G401 (cell line): ENCODE measurements at regions not wholly inside any gene's neighbourhood (a gene's known extent, or its start where the extent isn't known, plus 50 kb on each side); places are given as distances from the start of the nearest gene placed in this dataset.
"Not testable (repeated sequence)": the region's sequence is repeated elsewhere in the genome, so short reads cannot be mapped to it uniquely, and the experiment has no call there.

Experiments used
- DNase-seq: peaks from one replicate; pipeline ENCODE4 v3.0.0-alpha.2; 2015; ENCODE audit warnings: low spot score
- in situ Hi-C: cut with HindIII; loops from 2 replicates; pipeline ENCODE4 v1.10.0; 2016; ENCODE audit warnings: low sequenced_read_pairs, mixed read lengths

DNA sequence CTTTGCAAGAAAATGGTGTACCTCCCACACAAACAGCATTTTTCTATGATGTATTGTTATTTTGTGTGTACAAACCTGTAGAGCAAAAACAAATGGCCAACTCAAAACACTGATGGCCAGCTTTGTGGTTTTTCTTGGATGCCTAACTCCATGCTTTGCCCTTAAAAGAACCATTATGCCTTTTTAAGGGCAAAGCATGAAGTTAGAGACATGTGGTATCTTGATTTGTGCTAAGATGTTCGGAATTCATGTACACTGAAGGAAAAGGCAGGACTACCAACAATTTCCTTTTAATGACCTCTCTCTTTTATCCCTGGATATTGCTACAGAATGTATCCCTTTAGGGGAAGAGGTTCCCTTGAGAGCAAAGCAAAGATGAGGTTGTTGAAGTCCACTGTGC is 273.6 kb downstream of the SCG2 start:
- DNase-seq, result no peak
- in situ Hi-C loops, result no loop called here

DNA sequence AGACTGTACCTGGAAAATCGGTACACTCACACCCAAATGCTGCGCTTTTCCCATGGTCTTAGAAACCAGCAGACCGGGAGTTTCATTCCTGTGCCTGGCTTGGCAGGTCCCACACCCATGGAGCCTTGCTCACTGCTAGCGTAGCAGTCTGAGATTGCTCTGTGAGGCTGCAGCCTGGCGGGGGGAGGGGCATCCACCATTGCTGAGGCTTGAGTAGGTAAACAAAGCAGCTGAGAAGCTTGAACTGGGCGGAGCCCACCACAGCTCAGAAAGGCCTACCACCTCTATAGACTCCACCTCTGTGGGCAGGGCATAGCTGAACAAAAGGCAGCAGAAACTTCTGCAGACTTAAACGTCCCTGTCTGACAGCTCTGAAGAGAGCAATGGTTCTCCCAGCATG is 271.4 kb downstream of the SCG2 start:
- in situ Hi-C loops, DNase-seq: not testable (repeated sequence)

DNA sequence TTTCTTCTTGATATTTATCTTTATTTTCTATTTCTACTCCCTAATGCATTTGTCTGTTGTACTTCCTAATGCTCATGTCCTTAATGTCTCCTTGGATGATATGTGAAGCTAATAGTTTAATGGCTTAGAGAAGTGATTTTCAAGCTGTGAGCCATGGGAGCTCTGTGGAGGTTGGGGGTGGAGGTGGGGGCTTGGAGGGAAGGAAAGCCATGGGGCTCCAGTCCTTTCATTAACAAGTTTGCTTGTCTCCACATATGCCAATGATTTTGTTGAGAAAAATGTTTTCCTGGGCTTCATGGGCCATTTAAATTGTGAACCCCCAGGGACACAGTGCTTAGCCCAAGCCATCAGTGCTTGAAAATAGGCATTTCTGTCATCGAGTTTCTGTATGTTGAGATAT is 264.1 kb downstream of the SCG2 start:
- no peak for DNase-seq
- in situ Hi-C loops, result no loop called here

DNA sequence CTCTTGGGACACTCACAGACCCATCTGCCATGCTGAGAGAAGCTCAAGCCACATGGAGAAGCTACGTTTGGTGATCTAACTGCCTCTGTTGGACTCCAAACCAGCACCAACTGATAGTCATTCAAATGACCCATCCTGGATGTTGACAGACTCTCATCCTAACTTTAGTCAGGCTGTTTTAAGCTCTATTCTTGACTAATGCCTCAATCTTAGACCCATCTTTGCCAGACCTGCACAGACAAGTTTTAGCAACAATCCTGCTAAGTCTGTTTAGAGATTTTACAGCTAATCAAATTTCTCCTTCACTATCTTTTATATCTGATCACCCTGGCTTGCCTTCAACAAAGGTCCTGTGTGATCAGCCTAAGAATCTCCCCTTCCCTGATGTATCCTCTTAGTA is 245.1 kb downstream of the SCG2 start:
- in situ Hi-C loops, result no loop called here
- DNase-seq, result no peak

DNA sequence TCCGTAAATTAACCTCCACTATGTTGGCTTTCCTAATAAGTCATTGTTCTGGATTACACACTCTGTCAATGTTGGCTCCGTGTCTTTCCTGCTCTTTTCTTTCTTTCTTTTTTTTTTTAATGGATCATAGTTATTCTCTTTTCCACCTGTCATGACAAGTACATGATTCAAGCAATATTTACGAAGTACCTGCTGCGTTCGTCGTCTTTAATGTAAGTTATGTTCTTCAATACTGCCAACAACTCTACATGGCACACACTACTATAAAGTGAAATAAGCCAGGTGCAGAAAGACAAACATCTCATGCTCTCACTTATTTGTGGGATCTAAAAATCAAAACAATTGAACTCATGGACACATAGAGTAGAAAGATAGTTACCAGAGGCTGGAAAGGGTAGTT is 239.1 kb downstream of the SCG2 start:
- no peak for DNase-seq
- in situ Hi-C loops, result no loop called here

DNA sequence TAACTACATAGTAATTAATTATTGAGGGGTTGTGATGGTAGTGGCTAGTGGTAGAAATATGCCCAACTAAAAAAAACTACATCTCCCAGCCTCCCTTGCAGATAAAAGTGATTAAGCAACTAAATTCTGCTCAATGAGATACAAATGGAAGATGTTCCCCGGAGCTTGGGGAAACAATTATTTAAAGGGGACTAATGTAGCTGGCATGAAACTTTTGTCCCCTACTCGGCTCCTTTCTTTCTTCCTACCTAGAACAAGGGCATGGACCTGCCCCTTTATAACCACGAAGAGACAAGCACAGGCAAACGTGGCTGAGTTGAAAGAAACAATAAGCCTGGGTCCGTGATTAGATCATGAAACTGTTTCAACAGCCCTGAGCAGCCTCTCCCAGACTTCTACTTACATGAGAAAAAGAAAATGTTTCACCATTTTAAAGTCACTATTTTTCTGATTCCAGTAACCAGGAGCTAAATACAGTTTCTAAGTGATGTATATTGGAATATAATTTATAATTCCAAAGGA is 236.9 kb downstream of the SCG2 start:
- no peak for DNase-seq
- in situ Hi-C loops, result no loop called here

DNA sequence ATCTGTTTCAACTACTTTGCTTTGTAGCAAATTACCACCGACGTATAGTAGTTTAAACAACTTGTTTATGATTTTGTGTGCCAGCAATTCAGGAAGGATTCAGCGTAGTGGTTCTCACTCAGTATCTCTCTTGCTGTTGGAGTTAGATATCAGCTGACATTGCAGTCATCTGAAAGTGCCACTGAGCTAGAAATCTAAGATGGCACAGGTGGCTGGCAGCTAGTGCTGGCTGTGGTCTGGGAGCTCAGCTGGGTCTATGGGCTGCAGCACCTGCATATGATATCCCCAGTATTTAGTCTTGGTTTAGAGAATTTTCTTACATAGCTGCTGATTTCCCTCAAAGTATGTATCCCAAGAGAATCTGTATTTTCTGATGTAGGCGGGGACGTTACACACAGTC is 235.6 kb downstream of the SCG2 start:
- no peak for DNase-seq
- in situ Hi-C loops, result no loop called here

DNA sequence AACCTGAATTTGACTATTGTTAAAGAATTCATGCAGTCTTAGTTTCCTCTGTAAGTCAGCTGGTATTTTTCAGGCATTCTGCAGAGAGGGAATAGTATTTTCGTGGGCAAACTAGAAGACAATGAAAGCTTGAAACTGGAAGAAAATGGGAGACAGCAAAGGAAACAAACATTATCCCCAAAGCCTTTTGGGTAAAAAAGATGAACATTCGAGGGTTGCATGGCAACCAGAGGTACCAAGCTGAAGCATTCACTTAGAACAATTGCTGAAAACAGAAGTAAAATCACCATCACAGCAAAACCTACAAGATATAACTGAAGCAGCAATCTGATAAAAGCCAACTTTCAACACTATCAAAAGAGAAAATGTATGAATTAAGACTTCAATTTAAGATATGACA is 233.7 kb downstream of the SCG2 start:
- DNase-seq, result no peak
- in situ Hi-C loops, result no loop called here

DNA sequence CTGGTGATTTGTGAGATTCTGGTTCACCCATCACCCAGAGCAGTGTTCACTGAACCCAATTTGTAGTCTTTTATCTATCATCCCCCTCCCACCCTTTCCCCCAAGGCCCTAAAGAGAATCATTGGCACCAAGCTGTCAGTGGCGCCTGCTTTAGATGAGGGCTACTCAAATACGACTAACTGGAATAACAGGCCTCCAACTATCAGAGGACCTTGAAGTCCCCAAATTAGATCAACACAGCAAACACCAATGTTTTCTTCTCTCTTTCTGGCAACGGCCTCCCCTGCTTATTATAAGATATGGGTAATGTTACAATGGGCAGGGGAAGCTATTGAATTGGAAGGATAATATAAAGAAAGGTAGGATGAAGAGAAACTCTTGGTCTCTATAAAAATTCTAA is 232.3 kb downstream of the SCG2 start:
- in situ Hi-C loops, result no loop called here
- DNase-seq, result no peak

DNA sequence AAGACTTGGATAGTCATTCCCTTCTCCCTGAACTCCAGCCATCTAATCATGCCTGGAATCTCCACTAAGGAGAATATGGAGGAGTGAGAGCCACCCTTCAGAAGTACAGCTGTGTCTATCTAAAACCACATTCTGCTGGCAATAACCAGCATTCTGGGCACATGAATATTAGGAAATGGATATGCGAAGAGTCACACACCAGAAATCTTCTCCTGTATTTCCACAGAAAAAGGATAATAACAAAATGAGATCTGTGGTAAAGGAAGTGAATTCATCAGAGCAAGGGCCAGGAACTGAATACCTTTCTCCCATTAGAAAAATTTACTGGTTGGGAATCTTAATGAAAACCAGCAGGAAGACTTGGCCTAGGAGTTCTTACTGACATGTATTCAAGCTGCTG is 218.8 kb downstream of the SCG2 start:
- DNase-seq, result no peak
- in situ Hi-C loops, result no loop called here

DNA sequence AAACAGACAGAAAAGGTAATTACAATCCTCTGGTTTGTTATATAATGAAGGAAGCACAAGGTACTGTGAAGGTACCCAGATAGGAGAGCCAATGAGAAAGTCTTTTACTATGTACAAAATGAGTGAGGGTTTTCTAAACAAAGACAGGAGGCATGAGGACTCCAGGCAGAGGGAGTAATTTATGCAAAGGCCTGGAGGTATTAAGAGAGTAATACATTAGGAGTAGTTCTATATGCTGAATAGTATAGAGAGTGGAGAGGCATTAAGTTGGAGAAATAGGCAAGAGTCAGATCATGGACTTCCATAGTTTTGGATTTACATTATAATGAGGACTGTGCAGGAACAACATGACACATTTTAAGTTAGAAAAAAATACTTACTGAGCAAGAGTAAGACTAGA is 216.0 kb downstream of the SCG2 start:
- DNase-seq, result no peak
- in situ Hi-C loops, result no loop called here

DNA sequence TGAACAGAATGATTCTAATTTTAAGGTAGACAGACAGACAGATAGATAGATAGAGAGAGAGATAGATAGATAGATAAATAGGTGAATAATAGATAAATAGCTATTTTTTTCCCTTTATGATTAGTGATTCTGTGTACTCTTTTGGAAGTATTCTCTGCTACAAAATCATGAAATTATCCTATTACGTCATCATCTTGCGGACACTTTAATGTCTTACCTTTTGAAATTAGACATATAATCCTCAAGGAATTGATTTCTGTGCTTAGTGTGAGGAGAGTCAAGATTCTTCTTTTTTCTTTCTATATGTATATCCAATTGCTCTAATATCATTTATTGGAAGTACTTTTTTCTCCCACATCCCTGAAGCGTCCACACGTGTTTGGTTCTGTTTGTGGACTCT is 215.2 kb downstream of the SCG2 start:
- in situ Hi-C loops, result no loop called here
- no peak for DNase-seq

DNA sequence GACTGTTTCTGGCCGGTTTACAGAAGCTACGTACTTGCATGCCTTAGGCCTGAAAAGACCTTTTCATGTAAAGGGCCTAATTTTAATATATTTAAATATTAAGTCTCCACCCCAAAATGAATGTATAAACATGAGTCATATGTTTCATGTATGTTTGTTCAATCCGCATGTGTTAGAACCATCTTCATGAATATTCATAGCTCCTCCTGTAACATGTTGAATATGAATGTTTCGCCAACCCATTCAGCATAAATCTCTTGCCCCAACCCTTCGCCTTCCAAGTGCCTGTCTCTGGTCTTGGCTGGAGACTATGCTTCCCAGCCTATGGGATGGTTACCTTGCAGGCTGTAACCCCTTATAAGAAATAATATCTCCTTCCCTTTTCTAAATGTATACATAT is 212.5 kb downstream of the SCG2 start:
- in situ Hi-C loops, result no loop called here
- no peak for DNase-seq

DNA sequence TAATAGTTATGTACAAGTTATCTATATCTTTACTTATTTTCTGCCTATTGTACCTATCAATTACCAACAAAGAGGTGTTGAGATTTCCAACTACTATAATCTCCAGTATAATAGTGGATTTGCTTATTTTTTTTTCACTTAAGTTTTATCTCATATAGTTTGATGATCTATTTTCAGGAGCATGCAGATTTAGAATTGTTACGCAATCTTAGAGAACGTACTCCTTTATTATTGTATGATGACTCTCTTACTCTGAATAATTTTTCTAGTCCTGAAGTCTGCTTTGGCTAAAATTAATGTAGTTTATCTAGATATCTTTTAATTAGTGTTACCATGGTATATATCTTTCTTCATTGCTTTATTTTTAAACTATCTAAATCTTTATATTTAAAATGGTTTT is 205.2 kb downstream of the SCG2 start:
- DNase-seq, result no peak
- in situ Hi-C loops, result no loop called here

DNA sequence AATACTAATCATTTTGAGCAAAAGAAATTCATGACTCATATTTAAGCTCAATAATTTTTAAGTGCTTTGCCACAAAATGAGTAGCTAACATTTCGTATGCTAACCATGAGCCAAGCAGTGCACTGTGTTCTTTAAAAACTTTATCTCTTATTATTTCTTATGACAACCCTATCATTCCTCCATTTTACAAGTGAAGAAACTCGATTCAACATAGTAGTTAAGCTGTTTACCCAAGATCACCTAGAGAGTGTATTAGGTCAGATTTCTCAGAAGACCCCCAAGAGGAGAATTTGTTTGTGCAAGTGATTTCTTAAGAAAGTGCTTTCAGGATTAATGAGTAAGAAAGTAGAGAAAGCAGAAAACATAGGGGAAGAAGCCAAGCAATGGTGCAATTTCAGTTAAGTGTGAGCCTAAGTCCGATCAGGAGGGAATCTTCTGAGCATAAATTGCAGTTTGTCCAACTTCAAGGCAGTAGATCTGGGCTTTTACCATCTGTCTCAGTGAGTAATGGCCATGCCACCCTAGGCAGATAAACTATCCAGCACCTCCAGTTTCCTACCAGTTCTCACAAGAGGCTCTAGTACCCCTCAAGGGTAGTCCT is 202.7 kb downstream of the SCG2 start:
- in situ Hi-C loops, result no loop called here

DNA sequence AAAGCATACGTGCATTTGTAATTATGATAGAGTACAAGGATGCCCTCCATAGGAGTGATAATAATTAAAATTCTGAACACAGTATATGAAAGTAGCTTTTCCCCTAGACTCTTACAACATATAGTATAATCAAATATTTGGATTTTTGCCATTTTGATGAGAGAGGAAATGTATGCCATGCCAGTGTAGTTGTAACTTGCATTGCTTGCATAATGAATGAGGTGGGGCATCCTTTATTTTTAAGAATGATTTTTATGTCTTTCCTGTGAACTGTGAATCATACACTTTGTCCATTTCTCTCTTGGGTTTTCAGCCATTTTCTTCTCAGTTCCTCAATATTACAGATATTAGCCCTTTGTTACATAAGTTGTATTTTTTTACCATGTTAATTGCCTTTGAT is 197.5 kb downstream of the SCG2 start:
- in situ Hi-C loops, result no loop called here
- no peak for DNase-seq

More for the DNA sequence above, 202.7 kb downstream of the SCG2 start:
- DNase-seq, result no peak

DNA sequence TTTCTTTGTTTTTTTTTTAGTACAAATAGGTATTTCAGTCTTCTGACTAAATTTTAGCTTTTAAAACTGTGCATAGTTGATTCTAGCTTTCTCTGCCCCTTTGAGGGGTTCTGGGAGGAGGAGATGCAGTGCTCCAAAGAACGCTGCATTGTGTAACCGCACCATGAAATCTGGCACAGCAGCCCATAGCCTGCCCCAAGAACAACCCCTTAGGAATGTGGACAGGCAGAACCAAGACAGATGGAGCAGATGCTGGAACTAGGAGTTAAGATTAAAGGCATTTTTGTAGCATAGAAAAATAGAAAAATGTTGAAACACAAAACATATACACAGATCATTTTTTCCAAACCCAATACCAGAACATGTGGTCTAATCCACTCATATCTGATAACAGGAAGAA is 187.5 kb downstream of the SCG2 start:
- in situ Hi-C loops, result no loop called here
- DNase-seq, result no peak

DNA sequence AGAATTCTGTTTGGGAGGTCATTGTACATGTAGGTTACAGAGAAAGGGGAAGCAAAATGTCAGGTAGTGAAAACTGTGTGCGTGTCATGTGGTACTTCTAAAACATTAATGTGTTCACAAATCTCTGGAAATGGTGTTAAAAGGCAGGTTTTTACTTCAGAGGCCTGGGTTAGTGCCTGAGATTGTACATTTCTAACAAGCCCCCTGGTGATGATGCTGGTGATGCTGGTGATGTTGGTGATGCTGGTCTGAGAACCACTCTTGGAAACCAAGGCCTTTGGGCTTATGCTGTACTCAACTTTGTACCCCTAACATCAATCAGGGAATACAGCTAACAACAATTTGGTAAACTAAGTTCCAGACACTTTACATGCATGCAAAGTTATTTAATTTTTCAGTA is 187.1 kb downstream of the SCG2 start:
- in situ Hi-C loops, result no loop called here
- DNase-seq, result no peak

DNA sequence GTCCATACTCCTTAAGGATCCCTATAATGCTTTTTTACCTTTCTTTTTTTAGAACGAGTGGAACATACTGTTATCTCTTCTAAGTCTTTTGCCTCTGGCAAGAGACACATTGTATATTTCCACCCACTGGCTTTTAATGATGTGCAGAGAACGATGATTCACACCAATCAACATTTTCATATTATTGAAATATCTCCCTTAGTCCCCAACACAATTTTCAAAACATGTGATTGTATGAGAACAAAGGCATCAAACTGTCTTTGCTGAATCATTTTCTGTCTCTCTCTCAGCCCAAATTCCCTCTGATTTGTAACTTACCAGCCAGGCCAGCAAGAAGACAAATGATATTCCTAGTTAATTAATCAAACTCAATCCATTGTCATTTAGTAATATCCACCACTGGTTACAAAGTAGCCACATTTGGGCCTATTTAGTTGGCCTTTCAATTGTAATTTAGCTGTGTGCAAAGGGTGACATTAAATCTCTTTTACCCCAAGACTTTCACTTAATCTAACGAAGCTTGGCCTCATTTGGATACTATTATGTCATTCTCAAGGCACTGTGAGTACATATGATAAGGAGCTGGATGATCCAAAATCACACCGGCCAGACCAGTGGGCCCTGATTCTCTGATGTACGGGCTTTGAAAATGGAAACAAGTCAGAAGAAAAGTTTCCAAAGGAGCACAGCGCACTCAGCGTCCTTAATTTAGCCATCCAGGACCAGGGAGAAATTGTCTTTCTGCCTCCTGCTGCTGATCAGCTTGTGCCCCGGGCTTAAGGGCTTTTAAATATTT is 185.1 kb downstream of the SCG2 start:
- in situ Hi-C loops, result no loop called here
- no peak for DNase-seq

DNA sequence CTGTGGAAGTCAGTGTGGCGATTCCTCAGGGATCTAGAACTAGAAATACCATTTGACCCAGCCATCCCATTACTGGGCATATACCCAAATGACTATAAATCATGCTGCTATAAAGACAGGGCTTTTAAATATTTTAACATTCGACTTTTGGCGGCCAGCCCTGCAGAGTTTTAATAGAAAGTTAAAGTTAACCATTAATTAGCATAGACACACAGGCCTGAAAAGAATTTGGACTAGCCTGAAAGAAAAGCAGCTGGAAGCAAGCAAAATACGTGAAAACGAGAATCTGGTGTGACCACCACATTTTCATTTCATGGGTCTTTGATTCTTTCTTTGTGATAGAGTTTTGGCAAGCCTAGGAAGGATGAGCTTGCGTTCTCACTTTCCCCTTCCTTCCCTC is 184.0 kb downstream of the SCG2 start:
- no peak for DNase-seq
- in situ Hi-C loops, result no loop called here

DNA sequence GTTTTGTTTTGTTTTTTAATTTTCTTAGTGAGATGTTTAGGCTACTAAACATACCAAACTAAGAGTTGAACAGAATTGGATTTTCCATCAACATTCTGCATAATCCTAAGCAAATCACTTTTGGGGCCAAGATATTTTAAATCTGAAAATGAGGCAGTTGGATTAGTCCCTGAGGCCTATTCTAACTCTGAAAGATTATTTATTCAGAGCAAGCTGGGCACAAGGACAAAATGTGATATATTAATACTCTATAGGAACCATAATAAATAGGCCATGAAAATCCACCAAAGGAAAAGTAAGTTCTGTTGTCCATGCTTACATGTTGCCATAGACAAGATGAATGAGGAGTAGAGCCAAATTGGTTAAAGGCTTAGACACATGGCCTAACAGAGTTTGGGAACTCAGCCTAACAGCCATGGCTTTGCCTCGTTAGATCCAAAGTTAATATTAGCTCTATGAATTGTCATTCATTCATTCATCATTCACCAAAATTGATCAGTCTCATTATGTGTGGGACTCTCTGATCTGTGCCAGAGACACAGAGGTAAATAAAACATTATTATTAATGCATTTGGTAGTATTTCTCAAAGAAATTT is 183.5 kb downstream of the SCG2 start:
- DNase-seq, result no peak
- in situ Hi-C loops, result no loop called here
